GF-D8 (cell line): ENCODE measurements at regions not wholly inside any gene's neighbourhood (a gene's known extent, or its start where the extent isn't known, plus 50 kb on each side); places are given as distances from the start of the nearest gene placed in this dataset.
"Not testable (repeated sequence)": the region's sequence is repeated elsewhere in the genome, so short reads cannot be mapped to it uniquely, and the experiment has no call there.

Experiments used
- DNase-seq: peaks from one replicate; lab custom pipeline; 2025; lab: John Stamatoyannopoulos, UW

GRCh38 chr14:103232031-103232808 is 101.8 kb upstream of the EIF5 start:
- DNase-seq, result no peak

GRCh38 chr14:103232831-103233319 is 101.2 kb upstream of the EIF5 start:
- DNase-seq, result no peak

DNA sequence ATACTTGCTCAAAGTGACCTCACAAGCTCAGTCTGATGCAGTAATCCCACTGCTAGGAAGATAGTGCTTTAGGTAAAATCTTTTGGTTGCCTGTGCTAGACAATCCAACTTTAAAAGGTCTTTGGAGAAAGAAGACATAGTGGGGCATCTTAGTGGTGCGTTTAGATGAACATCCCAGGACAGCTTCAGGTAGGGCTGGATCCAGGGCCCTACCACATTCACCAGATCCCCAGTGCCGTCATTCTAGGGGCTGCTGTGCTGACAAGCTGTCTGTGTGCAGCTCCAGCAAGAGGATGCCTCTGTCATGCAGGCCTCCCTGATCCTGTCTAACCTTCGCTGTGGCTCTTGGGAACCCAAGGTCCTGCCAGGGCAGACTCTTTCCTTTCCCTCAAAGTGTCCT is 100.7 kb upstream of the EIF5 start:
- no peak for DNase-seq

DNA sequence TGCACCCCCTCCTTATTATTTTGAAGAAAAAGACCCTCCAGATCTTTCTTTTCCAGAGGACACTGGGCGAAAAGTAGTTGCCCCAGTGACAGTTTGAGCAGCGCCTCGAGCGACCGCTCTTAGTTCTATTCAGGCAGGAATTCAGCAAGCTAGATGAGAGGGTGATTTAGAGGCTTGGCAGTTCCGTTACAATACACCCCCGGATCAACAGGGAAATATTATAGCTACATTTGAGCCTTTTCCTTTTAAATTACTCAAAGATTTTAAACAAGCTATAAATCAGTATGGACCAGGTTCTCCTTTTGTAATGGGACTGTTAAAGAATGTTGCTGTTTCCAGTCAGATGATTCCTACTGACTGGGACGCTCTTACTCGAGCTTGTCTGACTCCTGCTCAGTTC is 99.2 kb upstream of the EIF5 start:
- DNase-seq, result not testable (repeated sequence)

DNA sequence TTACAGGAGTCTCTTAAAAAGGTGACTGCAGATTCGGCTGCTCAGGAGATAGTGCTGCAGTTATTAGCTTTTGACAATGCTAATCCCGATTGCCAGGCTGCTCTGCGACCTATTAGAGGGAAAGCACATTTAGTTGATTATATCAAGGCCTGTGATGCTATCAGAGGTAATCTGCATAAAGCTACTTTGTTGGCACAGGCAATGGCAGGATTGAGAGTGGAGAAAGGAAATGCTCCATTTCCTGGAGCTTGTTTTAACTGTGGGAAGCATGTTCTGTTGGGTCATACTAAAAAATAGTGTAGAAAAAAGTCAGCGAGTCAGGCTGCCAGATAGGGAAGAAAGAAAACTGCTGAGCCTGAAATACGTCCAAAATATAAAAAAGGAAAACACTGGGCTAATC is 98.5 kb upstream of the EIF5 start:
- DNase-seq, result not testable (repeated sequence)

- no peak for DNase-seq
These were observed 94.3 kb upstream of the EIF5 start for GRCh38 chr14:103239751-103240150.

DNA sequence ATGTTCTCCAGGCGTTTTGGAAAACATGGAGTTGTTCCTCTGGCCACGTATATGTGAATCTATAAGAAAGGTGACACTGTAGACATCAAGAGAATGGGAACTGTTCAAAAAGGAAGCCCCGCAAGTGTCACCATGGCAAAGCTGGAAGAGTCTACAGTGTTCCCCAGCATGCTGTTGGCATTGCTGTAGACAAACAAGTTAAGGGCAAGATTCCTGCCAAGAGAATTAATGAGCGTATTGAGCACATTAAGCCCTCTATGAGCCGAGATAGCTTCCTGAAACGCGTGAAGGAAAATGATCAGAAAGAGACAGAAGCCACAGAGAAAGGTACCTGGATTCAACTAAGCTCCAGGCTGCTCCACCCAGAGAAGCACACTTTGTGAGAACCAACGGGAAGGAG is 92.5 kb upstream of the EIF5 start:
- no peak for DNase-seq

GRCh38 chr14:103243764-103244737 is 90.0 kb upstream of the EIF5 start:
- no peak for DNase-seq

DNA sequence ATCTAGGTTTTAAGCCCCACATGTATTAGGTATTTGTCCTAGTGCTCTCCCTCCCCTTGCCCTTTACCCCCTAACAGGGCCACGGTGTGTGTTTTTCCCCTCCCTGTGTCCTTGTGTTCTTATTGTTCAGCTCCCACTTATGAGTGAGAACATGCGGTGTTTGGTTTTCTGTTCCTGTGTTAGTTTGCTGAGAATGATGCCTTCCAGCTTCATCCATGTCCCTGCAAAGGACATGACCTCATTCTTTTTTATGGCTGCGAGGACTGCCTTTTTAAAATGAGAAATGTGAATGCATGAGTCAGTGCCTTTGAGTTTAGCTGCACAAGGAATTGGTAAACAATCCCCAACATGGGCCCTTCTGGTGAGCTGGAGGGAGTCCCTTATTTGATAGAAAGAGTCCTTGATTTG is 88.4 kb upstream of the EIF5 start:
- DNase-seq, result not testable (repeated sequence)

DNA sequence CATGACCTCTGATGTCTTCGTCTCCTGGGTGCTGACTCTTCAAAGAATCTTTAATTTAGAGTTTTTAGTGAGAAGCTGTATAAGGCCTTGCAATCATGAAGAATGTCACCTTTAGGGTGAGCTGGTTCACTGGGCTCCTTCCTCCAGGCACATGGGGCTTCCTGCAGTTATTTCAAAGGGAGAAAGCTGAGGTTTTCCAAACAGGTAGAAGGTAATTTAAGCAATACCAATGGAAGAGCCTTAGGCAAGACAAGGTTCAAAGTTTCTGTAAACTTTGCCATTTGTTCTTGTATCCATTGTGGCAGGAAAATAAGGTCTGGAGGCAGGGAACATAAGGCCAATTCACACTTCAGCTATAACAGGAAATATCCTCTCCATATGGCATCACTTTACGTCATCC is 88.0 kb upstream of the EIF5 start:
- no peak for DNase-seq

DNA sequence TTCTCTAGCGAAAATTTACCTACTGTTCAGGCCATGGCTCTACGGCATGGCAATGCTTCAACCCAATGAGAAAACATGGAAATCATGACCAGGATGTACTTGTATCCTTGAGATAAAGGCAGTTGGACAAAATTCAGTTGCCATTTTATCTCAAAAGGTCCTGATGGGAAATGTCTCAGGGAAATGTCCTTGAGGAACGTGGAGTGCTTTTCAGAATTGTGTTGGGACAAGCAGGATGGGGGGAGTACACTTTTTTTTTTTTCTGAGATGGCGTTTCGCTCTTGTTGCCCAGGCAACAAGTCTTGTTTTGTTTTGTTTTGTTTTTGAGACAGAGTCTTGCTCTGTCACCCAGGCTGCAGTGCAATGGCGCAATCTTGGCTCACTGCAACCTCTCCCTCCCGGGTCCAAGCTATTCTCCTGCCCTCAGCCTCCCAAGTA is 86.8 kb upstream of the EIF5 start:
- DNase-seq, result no peak

DNA sequence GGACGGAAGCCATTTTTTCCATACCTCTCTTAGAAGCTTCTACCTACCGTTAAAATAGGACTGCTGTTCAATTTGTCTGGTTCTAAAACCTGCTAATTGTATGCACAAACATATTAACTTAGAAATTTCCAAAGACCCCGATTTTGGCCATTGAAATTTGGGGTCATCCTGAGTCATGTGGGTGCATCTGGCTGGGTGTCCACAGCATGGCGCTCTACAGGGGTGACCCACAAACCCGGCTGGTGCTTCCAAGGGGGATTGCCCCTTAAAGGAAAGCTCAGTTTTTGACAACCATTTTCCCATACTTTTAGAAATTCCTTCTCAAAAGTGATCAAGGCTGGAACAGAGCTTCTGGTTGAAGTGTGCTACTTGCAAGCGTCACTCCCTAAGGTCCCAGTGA is 83.9 kb upstream of the EIF5 start:
- no peak for DNase-seq

DNA sequence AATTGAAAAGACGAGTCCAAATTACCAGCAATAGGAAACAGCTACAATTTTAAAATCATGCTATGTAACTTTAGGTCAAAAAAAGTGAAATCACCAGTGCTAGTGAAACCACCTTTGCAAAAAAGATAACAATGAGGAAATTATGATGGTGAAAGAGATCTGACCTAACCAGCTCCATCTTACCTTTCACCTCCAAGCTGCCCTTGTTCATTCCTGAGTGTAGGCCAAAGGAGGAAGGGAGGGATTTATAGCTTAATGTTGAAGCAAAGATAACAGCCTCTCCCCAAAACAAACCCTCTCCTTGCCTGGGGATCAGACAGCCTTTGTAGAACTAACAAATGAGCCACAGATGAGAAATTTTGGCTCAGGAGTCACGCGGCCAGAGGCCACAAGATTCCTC is 83.2 kb upstream of the EIF5 start:
- DNase-seq, result no peak

DNA sequence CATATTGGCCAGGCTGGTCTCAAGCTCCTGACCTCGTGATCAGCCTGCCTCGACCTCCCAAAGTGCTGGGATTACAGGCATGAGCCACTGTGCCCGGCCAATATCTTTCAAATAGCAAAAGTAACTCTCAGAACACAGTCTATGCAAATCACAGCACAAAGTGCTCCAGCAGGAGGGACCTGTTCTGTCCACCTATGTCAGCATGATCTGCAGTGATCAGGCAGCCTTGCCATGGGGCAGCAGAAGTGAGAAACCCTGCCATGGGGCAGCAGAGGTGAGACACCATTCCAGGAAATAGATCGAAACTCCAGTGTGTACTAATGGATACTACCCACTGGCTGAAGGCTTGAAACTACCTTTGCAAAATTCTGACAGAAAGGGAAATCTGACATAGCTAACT is 78.5 kb upstream of the EIF5 start:
- DNase-seq, result no peak

GRCh38 chr14:103256406-103256805 is 77.6 kb upstream of the EIF5 start:
- no peak for DNase-seq

GRCh38 chr14:103257211-103257962 is 76.7 kb upstream of the EIF5 start:
- no peak for DNase-seq

DNA sequence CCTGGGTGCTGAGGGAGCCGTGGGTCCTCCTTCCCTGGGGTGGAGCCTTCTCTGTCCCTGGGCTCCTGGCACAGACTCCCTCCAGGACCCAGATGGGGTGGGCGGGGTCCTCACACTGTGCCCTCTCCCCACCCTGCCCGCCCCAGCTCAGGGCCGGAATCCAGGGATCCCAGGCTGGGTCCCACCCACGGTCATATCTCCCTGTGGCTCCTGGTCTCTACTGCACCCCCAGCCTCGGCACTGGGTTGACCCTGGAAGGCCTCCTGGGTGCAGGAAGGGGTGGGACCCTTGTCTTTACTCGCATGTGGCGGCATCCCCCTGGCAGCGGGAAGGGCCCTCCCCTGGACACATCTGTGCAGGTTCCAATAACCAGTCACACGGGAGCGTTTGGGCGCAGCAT is 75.8 kb upstream of the EIF5 start:
- DNase-seq, result no peak

- no peak for DNase-seq
These were observed 74.9 kb upstream of the EIF5 start for GRCh38 chr14:103259184-103259583.

DNA sequence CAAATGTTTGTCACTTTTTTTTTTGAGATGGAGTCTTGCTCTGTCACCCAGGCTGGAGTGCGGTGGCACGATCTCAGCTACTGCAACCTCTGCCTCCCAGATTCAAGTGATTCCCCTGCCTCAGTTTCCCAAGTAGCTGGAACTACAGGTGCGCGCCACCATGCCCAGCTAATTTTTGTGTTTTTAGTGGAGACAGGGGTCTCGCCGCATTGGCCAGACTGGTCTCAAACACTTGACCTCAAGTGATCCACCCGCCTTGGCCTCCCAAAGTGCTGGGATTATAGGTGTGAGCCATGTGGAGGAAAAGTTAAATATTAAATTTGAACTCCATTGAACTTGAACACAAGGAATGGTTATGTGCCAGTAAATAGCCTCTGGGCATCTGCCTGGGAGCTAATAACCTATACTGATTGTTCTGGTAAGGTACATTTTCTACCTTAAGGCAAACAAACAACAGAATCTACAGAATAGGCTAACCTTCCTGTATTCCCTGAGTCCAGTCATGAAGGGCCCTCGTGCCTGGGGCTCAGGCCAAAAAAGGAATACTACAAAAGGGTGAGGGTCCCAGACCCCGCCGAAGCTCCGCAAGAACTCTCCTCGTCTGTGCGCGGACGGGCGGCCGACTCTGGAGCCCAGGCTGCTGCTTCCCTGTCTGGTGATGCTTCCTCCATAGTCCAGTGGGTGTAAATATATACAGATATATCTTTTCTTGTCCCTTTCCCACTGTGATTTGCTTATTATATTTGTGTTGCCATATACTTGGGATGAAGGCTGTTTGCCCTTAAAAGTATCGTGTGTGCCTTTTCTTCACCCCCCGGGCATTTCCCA is 74.0 kb upstream of the EIF5 start:
- DNase-seq, result no peak

- DNase-seq, result no peak
These were observed 73.4 kb upstream of the EIF5 start for GRCh38 chr14:103260629-103261124.
